HG03432 (cell line): ENCODE measurements at regions not wholly inside any gene's neighbourhood (a gene's known extent, or its start where the extent isn't known, plus 50 kb on each side); places are given as distances from the start of the nearest gene placed in this dataset.
"Not testable (repeated sequence)": the region's sequence is repeated elsewhere in the genome, so short reads cannot be mapped to it uniquely, and the experiment has no call there.

ENCODE experiments used
- ATAC-seq: cut with Tn5 transposase; IDR thresholded peaks from one replicate; pipeline ENCODE4 v1.9.1; 2021; ENCODE audit warnings: mild to moderate bottlenecking, moderate library complexity; ENCODE audit not compliant: unreplicated experiment

- no peak for ATAC-seq
These were observed 50.8 kb upstream of the PTHLH start for GRCh38 chr12:28023156-28023887.

- no peak for ATAC-seq
These were observed 51.9 kb upstream of the PTHLH start for GRCh38 chr12:28024231-28024995.

GRCh38 chr12:28025821-28026505 lies 53.4 kb upstream of the PTHLH start:
- ATAC-seq, result no peak

DNA sequence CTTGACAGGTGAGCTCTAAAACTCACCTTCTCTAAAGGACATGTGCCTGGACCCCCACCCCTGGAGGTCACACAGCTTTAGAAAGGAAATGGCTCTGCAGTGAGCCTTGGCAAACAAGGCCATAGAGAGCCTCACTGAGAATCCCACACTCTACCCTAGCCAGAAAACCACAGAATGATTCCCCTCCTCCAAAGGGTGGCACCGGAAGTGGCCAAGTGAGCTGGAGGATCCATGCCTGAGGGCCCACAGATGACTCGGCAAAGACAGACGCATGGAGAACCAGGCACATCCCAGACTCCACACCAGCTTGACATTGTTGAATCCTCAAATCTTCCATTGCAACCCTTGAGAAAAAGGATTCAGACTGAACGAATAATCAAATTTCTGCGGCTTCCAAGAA lies 54.2 kb upstream of the PTHLH start:
- no peak for ATAC-seq

DNA sequence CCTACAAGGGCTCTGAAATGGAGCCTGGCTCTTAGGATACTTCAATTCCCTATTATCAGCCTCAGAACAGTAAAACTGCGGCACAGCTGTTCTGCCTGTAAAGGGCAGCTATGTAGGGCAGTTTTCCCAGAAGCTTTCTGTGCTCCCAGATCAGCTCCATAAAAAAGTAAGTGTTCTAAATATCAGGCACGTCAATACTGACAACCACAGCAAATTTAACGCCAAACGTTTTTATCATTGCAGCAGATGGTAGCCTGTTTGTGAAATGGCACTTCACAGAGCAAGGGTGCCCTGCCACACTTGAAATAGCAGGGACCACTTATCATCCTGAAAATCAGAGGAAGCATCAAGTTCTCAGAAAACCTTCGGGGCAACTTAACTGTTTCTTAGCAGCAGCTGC lies 54.8 kb upstream of the PTHLH start:
- no peak for ATAC-seq

- ATAC-seq, result no peak
These were observed 55.6 kb upstream of the PTHLH start for GRCh38 chr12:28027947-28028724.

GRCh38 chr12:28032811-28033537 lies 60.4 kb upstream of the PTHLH start:
- no peak for ATAC-seq

- ATAC-seq, result no peak
These were observed 61.0 kb upstream of the PTHLH start for GRCh38 chr12:28033538-28033915.

DNA sequence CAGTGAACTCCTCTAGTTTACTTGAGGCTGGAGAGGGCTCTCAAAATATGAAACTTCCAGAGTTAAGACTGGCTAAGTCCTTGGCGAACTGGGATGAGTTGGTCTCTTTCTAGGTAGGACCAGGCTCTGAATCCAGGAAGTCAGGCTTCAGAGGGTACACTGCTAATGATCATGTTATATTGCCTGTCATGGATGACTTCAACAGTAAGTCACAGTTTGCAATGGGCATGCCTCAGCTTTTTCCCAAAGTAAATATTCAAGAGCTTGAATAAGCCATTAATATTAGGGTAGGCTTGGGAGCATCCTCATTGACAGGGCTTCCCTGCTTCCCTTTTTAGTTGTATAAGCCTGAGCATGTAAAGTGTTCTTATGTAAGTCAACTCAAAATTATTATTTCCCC lies 61.7 kb upstream of the PTHLH start:
- ATAC-seq, result no peak

GRCh38 chr12:28035500-28035899 lies 63.0 kb upstream of the PTHLH start:
- no peak for ATAC-seq

GRCh38 chr12:28036940-28037339 lies 64.4 kb upstream of the PTHLH start:
- no peak for ATAC-seq

DNA sequence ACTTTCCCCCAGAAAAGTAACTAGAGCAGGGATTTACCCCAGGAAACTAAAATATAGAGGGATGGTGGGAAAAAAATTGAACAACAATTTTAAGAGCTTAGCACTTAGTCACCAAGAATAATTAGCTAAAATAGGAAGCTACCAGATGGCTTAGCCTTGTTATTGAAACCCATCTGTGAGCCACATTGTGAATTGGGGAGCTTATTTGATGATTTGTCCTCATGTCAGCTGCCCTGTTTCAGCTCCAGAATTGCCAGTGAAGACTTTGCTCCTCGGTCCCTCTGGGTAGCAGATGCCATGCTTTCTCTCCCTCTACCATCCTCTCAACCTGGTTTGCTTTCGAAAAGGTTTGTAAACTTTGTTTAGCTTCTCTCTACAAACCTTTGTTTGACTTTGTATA lies 67.7 kb upstream of the PTHLH start:
- ATAC-seq, result no peak

DNA sequence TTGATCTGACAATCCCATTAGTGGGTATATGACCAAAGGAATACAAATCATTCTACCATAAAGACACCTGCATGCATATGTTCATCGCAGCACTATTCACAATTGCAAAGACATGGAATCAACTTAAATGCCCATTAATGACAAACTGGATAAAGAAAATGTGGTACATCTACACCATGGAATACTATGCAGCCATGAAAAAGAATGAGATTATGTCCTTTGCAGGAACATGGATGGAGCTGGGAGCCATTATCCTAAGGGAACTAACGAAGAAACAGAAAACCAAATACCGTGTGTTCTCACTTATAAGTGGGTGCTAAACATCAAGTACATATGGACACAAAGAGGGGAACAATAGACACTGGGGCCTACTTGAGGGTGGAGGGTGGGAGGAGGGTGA lies 74.1 kb upstream of the PTHLH start:
- ATAC-seq, result not testable (repeated sequence)

DNA sequence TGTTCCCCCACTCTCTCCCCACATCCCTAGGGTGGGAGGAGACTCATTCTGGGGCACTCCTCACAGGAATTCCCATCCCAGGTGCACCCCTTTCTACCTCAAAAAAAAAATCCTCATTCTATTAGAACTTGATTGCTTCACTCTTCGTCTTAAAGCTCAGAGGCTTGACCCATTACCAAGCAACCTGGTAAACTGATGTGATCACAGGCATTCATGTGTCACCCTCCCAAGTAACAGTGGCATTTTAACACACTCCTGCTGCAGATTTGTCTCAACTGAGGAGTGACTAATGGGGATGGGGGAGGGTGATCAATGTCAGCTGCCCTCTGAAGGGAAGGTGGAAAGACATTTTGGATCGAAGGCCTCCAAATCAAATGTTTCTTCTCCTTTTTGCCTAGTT lies 78.1 kb upstream of the PTHLH start:
- no peak for ATAC-seq

GRCh38 chr12:28051516-28052354 lies 79.2 kb upstream of the PTHLH start:
- ATAC-seq, result no peak

DNA sequence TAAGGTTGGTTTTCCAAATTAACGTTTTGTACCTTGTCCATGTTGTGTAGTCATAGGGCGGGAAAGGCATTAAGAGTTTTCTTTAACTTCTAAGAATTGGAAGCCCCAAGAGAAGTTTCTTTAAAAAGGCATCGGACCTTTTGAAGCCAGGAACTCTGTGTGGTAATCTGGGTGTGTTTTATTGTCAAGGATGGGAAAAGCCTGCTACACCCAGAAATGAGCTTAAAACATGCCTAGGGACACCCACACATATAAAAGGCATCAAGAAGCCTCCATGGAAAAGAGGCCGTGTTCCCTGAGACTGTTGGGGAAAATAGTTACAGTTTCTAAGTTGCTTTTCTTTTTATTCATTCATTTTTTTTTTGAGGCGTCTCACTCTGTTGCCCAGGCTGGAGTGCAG lies 81.0 kb upstream of the PTHLH start:
- ATAC-seq, result no peak

DNA sequence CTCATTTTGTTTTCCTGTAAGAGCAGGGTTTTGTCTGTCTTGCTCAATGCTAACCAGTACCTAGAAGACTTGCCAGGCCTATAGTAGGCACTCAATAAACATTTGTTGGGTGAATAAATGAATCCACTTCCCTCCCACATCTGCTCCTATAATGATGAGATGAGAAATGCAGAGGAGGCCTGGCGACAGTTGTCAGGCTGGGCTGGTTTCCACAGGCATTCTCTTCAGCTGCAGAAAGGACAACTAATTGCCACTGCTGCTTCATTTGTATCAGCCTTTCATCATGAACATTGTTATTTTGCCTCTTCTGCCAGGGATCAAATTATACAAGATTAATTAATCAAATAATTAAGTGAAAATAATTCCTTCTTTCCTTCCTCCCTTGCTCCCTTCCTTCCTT lies 82.0 kb upstream of the PTHLH start:
- ATAC-seq, result no peak

DNA sequence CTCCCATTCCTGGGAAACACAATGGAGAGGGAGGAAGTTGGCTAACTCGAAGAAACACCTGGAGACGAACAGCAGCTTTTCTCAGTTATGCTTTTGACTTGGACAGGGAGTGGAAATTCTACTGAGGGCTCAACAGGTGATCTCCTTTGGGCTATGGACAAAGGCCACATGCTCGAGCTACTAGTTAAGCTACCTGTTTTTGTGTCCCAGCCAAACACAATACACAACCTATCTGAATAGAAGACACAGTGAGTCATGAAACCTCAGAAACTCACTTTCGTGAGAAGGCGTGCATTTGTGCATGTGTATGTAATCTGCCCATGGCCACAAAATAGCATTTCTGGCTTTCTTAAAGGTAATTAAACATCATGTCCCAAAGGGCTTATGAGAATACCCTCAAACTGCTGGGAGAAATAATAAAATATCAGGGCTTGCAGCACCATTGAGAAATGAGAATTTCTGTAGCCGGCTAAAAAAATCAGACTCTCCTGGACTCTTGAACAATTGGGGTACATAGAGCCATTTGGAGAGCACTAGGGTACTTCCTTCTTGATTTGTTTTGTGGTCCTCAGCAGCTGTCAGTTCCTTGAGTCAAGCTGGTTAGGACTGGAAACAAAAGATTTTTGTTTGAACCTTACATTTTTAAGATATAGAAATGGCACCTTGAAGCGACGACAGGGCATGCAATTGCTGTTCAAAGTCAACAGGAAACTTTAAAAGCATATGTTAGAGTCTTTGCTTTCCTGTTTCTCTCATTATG lies 85.5 kb upstream of the PTHLH start:
- no peak for ATAC-seq

DNA sequence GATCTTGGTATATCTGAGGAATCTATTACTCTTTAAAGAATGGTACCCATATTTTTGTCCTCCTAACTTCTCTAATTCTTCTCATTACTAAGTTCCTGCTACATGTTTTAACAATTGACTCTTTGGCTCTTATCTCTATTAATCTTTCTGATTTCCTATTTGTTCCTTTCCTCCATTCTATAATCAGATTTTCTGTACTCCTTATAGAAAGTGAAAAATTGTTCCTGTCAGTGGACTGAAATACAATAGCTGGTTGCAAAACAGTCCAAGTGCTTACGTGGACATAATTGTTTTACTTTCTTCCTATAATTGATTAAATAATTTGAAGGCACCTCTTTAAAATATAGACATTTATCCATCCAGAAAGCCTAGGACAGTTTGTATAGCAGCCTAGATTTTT lies 86.7 kb upstream of the PTHLH start:
- no peak for ATAC-seq
